ENCODE measurements at regions not wholly inside any gene's neighbourhood (a gene's known extent, or its start where the extent isn't known, plus 50 kb on each side); places are given as distances from the start of the nearest gene placed in this dataset.

DNA sequence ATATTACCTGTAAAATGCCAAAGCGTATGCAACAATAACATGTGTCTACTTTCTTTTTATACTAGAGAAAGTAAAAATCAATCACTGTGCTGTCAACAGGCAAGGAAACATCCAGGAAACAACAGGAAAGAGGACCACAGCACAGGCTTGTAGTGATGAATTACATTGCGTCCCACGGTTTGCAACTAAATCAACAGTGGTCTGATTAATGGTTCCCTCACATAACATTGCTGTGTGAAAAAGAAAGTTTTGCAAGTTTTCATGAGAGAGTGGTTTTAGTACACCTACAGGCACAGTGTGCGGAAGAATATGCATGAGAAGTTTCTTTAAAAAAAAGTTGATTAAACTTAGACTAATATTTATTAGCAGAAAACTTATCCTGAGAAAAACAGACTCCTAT is 329.5 kb upstream of the HSF2 start:
- Histone ChIP-seq H3K27ac (ENCODE audit: insufficient read length, low read depth, low read length) (no peak overlapping the region), H3K23me2 (ENCODE audit: insufficient read length, low read depth, low read length, poor library complexity, severe bottlenecking) (no peaks in the 10 kb centered on the region), H3K23ac (ENCODE audit: insufficient read length, low read depth, low read length) (no peak overlapping the region), H3K4me2 (ENCODE audit: insufficient read depth, insufficient read length, low read length) (no peak overlapping the region), H3K9me3 (ENCODE audit: control insufficient read depth, low read depth, low read length) (no peaks in the 10 kb centered on the region), H2BK120ac (ENCODE audit: low read depth, low read length, poor library complexity, severe bottlenecking) (no peak overlapping the region), H2BK5ac (ENCODE audit: insufficient read length, low read length) (no peak overlapping the region), H3K56ac (ENCODE audit: insufficient read length, low read depth, low read length) (no peak overlapping the region), H3K4ac (ENCODE audit: low read depth, low read length) (no peak overlapping the region), H4K91ac (ENCODE audit: insufficient read length, low read depth, low read length) (no peak overlapping the region), H4K8ac (replicated peaks; ENCODE audit: insufficient read length, low read depth, low read length) (no peak overlapping the region), H3K9ac (ENCODE audit: extremely low read depth, insufficient read length, low read length) (no peak overlapping the region), H2AK5ac (ENCODE audit: insufficient read length, low read length) (no peak overlapping the region), H3K79me1 (ENCODE audit: insufficient read depth, low read depth, low read length, poor library complexity, severe bottlenecking) (no peaks in the 10 kb centered on the region), H2AFZ (ENCODE audit: low read length) (no peak overlapping the region), H2BK12ac (ENCODE audit: insufficient read length, low read depth, low read length) (no peak overlapping the region), H4K20me1 (ENCODE audit: control insufficient read depth, insufficient read depth, insufficient read length) (no peaks in the 10 kb centered on the region), H2BK20ac (ENCODE audit: low read depth, low read length, poor library complexity, severe bottlenecking) (no peak overlapping the region), H3K14ac (ENCODE audit: insufficient read depth, low read length) (no peak overlapping the region), H3K18ac (ENCODE audit: insufficient read length, low read depth, low read length) (no peak overlapping the region), H3T11ph (ENCODE audit: low read length) (no peak overlapping the region), H4K5ac (ENCODE audit: insufficient read length, low read depth, low read length) (no peak overlapping the region), H3K27me3 (ENCODE audit: insufficient read depth, low read length) (no peaks in the 10 kb centered on the region), H3K4me1 (ENCODE audit: insufficient read depth, low read length) (no peaks in the 10 kb centered on the region), H3K79me2 (ENCODE audit: insufficient read depth, low read length) (no peaks in the 10 kb centered on the region), H2BK15ac (ENCODE audit: low read depth, low read length) (no peak overlapping the region)
- Mint-ChIP-seq H3K4me3 (no peak overlapping the region), H3K27me3 (ENCODE audit: low read depth) (no peaks in the 10 kb centered on the region), H3K4me1 (0 out of 4 replicates have a peak, but pooled peaks cover 0 to 4% of the 10 kb centered on the region in 2 experiments), H3K27ac (no peak overlapping the region), H3K36me3 (ENCODE audit: insufficient read depth in 1 of 3, low read depth in 3 of 3) (no peaks in the 10 kb centered on the region), H3K9me3 (no peaks in the 10 kb centered on the region)
- no peak for DNase-seq
- no CpG with 5 or more reads among the region's 4 CpGs for WGBS (ENCODE audit: extremely low coverage, insufficient read length, low lambda C conversion rate)
- TF ChIP-seq, protein P1, sequence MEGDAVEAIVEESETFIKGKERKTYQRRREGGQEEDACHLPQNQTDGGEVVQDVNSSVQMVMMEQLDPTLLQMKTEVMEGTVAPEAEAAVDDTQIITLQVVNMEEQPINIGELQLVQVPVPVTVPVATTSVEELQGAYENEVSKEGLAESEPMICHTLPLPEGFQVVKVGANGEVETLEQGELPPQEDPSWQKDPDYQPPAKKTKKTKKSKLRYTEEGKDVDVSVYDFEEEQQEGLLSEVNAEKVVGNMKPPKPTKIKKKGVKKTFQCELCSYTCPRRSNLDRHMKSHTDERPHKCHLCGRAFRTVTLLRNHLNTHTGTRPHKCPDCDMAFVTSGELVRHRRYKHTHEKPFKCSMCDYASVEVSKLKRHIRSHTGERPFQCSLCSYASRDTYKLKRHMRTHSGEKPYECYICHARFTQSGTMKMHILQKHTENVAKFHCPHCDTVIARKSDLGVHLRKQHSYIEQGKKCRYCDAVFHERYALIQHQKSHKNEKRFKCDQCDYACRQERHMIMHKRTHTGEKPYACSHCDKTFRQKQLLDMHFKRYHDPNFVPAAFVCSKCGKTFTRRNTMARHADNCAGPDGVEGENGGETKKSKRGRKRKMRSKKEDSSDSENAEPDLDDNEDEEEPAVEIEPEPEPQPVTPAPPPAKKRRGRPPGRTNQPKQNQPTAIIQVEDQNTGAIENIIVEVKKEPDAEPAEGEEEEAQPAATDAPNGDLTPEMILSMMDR (conservative IDR thresholded peaks at IDR 0.05): no peak

All from H9 (cell line).